DOHH2 (cell line): ENCODE measurements at regions not wholly inside any gene's neighbourhood (a gene's known extent, or its start where the extent isn't known, plus 50 kb on each side); places are given as distances from the start of the nearest gene placed in this dataset.

Experiments used
- EZH2phosphoT487 ChIP-seq: fragments of 200-600 bp; sonication (generic); IDR thresholded peaks from 2 replicates; pipeline ENCODE4 v1.6.1; 2017; ENCODE audit warnings: borderline replicate concordance, mild to moderate bottlenecking, antibody characterized with exemption, low read length, moderate library complexity, mixed read lengths
- TF ChIP-seq, protein P1 (sequence below): fragments of 200-600 bp; sonication (generic); IDR thresholded peaks from one replicate; pipeline ENCODE4 v1.5.1; 2014; ENCODE audit warnings: antibody characterized with exemption, mild to moderate bottlenecking, low read depth, low read length; ENCODE audit not compliant: poor library complexity, severe bottlenecking

DNA sequence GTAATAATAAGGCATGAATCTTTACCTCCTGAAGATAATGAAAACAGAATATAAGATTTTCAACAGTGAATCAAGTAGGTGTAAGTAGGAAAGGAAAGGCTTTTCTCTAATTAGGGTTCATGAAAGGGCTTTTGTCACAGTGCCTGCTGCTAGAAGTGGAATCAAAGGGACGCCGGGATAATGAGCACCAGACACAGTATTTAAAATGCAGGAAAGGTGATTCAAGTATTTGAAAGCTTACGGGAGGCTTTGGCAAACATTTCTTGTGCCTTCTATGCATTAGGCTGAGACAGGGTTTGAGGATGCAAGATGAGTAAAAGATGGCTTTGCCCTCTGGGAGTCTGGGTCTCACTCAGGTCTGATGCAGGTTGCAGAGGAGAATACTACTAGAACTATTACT lies 70.5 kb upstream of the ANO4 start:
- TF ChIP-seq, protein P1, sequence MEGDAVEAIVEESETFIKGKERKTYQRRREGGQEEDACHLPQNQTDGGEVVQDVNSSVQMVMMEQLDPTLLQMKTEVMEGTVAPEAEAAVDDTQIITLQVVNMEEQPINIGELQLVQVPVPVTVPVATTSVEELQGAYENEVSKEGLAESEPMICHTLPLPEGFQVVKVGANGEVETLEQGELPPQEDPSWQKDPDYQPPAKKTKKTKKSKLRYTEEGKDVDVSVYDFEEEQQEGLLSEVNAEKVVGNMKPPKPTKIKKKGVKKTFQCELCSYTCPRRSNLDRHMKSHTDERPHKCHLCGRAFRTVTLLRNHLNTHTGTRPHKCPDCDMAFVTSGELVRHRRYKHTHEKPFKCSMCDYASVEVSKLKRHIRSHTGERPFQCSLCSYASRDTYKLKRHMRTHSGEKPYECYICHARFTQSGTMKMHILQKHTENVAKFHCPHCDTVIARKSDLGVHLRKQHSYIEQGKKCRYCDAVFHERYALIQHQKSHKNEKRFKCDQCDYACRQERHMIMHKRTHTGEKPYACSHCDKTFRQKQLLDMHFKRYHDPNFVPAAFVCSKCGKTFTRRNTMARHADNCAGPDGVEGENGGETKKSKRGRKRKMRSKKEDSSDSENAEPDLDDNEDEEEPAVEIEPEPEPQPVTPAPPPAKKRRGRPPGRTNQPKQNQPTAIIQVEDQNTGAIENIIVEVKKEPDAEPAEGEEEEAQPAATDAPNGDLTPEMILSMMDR, result no peak
- no peak for TF ChIP-seq EZH2phosphoT487
